ENCODE measurements at regions not wholly inside any gene's neighbourhood (a gene's known extent, or its start where the extent isn't known, plus 50 kb on each side); places are given as distances from the start of the nearest gene placed in this dataset.

DNA sequence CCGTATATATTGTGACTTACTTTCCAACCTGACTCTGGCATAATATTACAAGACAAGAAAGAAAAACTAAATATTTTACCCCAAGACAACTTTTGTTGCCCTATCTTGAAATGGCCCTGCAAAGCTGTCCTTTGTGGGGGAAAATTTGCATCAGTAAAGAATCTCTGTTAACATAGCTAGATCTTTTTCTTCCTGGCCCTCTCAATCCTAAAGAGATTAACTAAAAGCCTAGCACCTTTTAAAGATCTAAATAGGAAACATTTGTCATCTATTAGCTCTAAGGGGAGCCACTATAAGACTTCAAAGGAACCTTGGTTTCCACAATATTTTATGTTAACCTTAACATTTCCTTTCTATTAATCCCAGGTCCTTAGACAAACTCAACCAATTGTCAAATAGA is 199.0 kb upstream of the SLITRK3 start:
- H4K5ac ChIP-seq (ENCODE audit: low read depth, low read length): no peak overlapping the region
- H3K79me1 ChIP-seq (ENCODE audit: low read depth in 1 of 2, low read length in 2 of 2): no peaks in the 10 kb centered on the region
- dilution Hi-C loops (cut with HindIII; ENCODE audit: low sequenced_read_pairs, unreplicated experiment) (no loop called here), intact Hi-C loops (cut with micrococcal nuclease) (no loop called here), in situ Hi-C loops (cut with MboI; ENCODE audit: low sequenced_read_pairs) (no loop called here)
- no peaks in the 10 kb centered on the region for H3K9me1 ChIP-seq (ENCODE audit: insufficient read depth, low read length)
- no peak overlapping the region for H3K4me3 ChIP-seq (ENCODE audit: insufficient read depth, low read depth, low read length)
- no peaks in the 10 kb centered on the region for H3K27me3 ChIP-seq (ENCODE audit: control insufficient read depth, insufficient read depth, low read length)
- no peak overlapping the region for H3K14ac ChIP-seq (replicated peaks; ENCODE audit: low read depth, low read length)
- TF ChIP-seq MXI1 (IDR thresholded peaks at IDR 0.05; ENCODE audit: borderline replicate concordance, low read depth, low read length) (no peak), NFE2L2 (IDR thresholded peaks at IDR 0.05; ENCODE audit: low read depth, low read length) (no peak), MAZ (IDR thresholded peaks at IDR 0.05; ENCODE audit: borderline replicate concordance, low read depth, low read length) (no peak), RFX5 (IDR thresholded peaks at IDR 0.05; ENCODE audit: low read depth, low read length) (no peak), RCOR1 (IDR thresholded peaks at IDR 0.05; ENCODE audit: insufficient replicate concordance, low read length) (no peak), RAD21 (IDR thresholded peaks at IDR 0.05; ENCODE audit: low read length) (no peak), POLR2A (IDR thresholded peaks at IDR 0.05; ENCODE audit: low read depth, low read length) (no peak)
- CTCF ChIA-PET: no interaction called here
- ATAC-seq (ENCODE audit: low read depth): no peak
- no peak overlapping the region for H2BK20ac ChIP-seq (ENCODE audit: low read depth, low read length)
- H2AK5ac ChIP-seq (ENCODE audit: low read depth, low read length): no peak overlapping the region
- no peak overlapping the region for H3K23ac ChIP-seq (ENCODE audit: low read depth, low read length)
- no peaks in the 10 kb centered on the region for H3K36me3 ChIP-seq (ENCODE audit: control insufficient read depth, insufficient read depth, low read length)
- H4K20me1 ChIP-seq (ENCODE audit: insufficient read depth, low read length): no peaks in the 10 kb centered on the region
- H4K91ac ChIP-seq (ENCODE audit: insufficient read depth, low read depth, low read length): no peak overlapping the region
- no peak overlapping the region for H3K56ac ChIP-seq (ENCODE audit: extremely low read depth, insufficient read depth, low read length)
- no peak overlapping the region for H2BK5ac ChIP-seq (ENCODE audit: low read depth, low read length, poor library complexity, severe bottlenecking)
- no peak overlapping the region for H3K4ac ChIP-seq (ENCODE audit: low read depth, low read length)
- H2AFZ ChIP-seq (replicated peaks; ENCODE audit: low read length, poor library complexity): no peak overlapping the region
- H3K9ac ChIP-seq (ENCODE audit: low read depth, low read length): no peak overlapping the region
- no peak overlapping the region for H3K18ac ChIP-seq (ENCODE audit: low read depth, low read length)
- no peak overlapping the region for H2BK120ac ChIP-seq (ENCODE audit: low read depth, low read length)
- H2BK15ac ChIP-seq (ENCODE audit: low read depth, low read length): no peak overlapping the region
- DNase-seq: no peak
- no peak overlapping the region for H3K27ac ChIP-seq (ENCODE audit: insufficient read depth, low read length)
- H3K4me1 ChIP-seq (ENCODE audit: control insufficient read depth, insufficient read depth, low read length): no peaks in the 10 kb centered on the region
- H3K9me3 ChIP-seq (ENCODE audit: control insufficient read depth, insufficient read depth, low read length): no peaks in the 10 kb centered on the region; the same call in 1 of the 2 replicates
- no peak overlapping the region for H3K4me2 ChIP-seq (ENCODE audit: low read depth, low read length)
- no peak overlapping the region for H4K8ac ChIP-seq (ENCODE audit: low read depth in 2 of 2, low read length in 2 of 2)
- no TSS peak for BruUV-seq (replicated peaks)
- POLR2A ChIA-PET (ENCODE audit: unreplicated experiment): no interaction called here
- no peak overlapping the region for H2AK9ac ChIP-seq (replicated peaks; ENCODE audit: low read depth, low read length, poor library complexity)
- no CpG with 5 or more reads among the region's 1 CpG for WGBS, 2 experiments (ENCODE audit: extremely low coverage in 2 of 2, insufficient read length in 1 of 2)

Data from IMR-90 (cell line).